ENCODE measurements at regions not wholly inside any gene's neighbourhood (a gene's known extent, or its start where the extent isn't known, plus 50 kb on each side); places are given as distances from the start of the nearest gene placed in this dataset.

GRCh38 chr1:105730701-105731100, 1325.8 kb upstream of the PRMT6 start:
- Mint-ChIP-seq H3K9me3 (peaks cover 3% of the 10 kb centered on the region), H3K4me1 (no peaks in the 10 kb centered on the region), H3K27ac (no peak overlapping the region), H3K27me3 (no peaks in the 10 kb centered on the region), H3K36me3 (ENCODE audit: low read depth) (no peaks in the 10 kb centered on the region), H3K4me3 (no peak overlapping the region)
- DNase-seq = no peak
- intact Hi-C loops (cut with micrococcal nuclease) = no loop called here

- H3K36me3 Mint-ChIP-seq (ENCODE audit: low read depth) = no peaks in the 10 kb centered on the region
These were observed 1320.1 kb upstream of the PRMT6 start for GRCh38 chr1:105736349-105736748.

GRCh38 chr1:105779727-105780126, 1276.7 kb upstream of the PRMT6 start:
- H3K27me3 Mint-ChIP-seq = no peaks in the 10 kb centered on the region
- intact Hi-C loops (cut with micrococcal nuclease) = no loop called here
- no peak overlapping the region for H3K27ac Mint-ChIP-seq
- H3K9me3 Mint-ChIP-seq = no peaks in the 10 kb centered on the region
- no peak for DNase-seq
- H3K4me3 Mint-ChIP-seq = no peak overlapping the region
- no peaks in the 10 kb centered on the region for H3K4me1 Mint-ChIP-seq
- H3K36me3 Mint-ChIP-seq (ENCODE audit: low read depth) = no peaks in the 10 kb centered on the region

More at GRCh38 chr1:105736349-105736748, 1320.1 kb upstream of the PRMT6 start:
- DNase-seq = no peak
- Mint-ChIP-seq H3K4me1 (no peaks in the 10 kb centered on the region), H3K4me3 (no peak overlapping the region), H3K27me3 (no peaks in the 10 kb centered on the region), H3K27ac (no peak overlapping the region), H3K9me3 (peaks cover 3% of the 10 kb centered on the region)
- intact Hi-C loops (cut with micrococcal nuclease) = no loop called here

GRCh38 chr1:105785021-105785420, 1271.5 kb upstream of the PRMT6 start:
- Mint-ChIP-seq H3K4me3 (no peak overlapping the region), H3K27me3 (no peaks in the 10 kb centered on the region), H3K9me3 (no peaks in the 10 kb centered on the region), H3K27ac (no peak overlapping the region), H3K4me1 (no peaks in the 10 kb centered on the region), H3K36me3 (ENCODE audit: low read depth) (no peaks in the 10 kb centered on the region)
- no peak for DNase-seq
- intact Hi-C loops (cut with micrococcal nuclease) = no loop called here

GRCh38 chr1:105793536-105794146, 1262.8 kb upstream of the PRMT6 start:
- Mint-ChIP-seq H3K9me3 (no peaks in the 10 kb centered on the region), H3K27ac (no peak overlapping the region), H3K4me1 (no peaks in the 10 kb centered on the region), H3K4me3 (no peak overlapping the region), H3K36me3 (ENCODE audit: low read depth) (no peaks in the 10 kb centered on the region), H3K27me3 (no peaks in the 10 kb centered on the region)
- intact Hi-C loops (cut with micrococcal nuclease) = loop anchor here (5.0 kb wide), 1 partner anchor 1011 kb away; no protein-coding TSS in a partner anchor
- DNase-seq = peak; percentile 55

- Mint-ChIP-seq H3K4me1 (no peaks in the 10 kb centered on the region), H3K4me3 (no peak overlapping the region), H3K36me3 (ENCODE audit: low read depth) (no peaks in the 10 kb centered on the region), H3K9me3 (peaks cover 4% of the 10 kb centered on the region), H3K27me3 (no peaks in the 10 kb centered on the region), H3K27ac (no peak overlapping the region)
- intact Hi-C loops (cut with micrococcal nuclease) = no loop called here
- no peak for DNase-seq
These were observed 1260.7 kb upstream of the PRMT6 start for GRCh38 chr1:105795741-105796140.

- Mint-ChIP-seq H3K36me3 (ENCODE audit: low read depth) (no peaks in the 10 kb centered on the region), H3K9me3 (peaks cover 9% of the 10 kb centered on the region), H3K27me3 (no peaks in the 10 kb centered on the region)
These were observed 1225.8 kb upstream of the PRMT6 start for GRCh38 chr1:105830571-105831146.

GRCh38 chr1:105838071-105838470, 1218.4 kb upstream of the PRMT6 start:
- Mint-ChIP-seq H3K27ac (no peak overlapping the region), H3K27me3 (no peaks in the 10 kb centered on the region), H3K4me3 (no peak overlapping the region), H3K4me1 (no peaks in the 10 kb centered on the region), H3K36me3 (ENCODE audit: low read depth) (no peaks in the 10 kb centered on the region), H3K9me3 (peaks cover 12% of the 10 kb centered on the region)
- DNase-seq = no peak
- intact Hi-C loops (cut with micrococcal nuclease) = no loop called here

More at GRCh38 chr1:105830571-105831146, 1225.8 kb upstream of the PRMT6 start:
- no peaks in the 10 kb centered on the region for H3K4me1 Mint-ChIP-seq
- H3K4me3 Mint-ChIP-seq = no peak overlapping the region
- H3K27ac Mint-ChIP-seq = no peak overlapping the region
- intact Hi-C loops (cut with micrococcal nuclease) = no loop called here
- DNase-seq = no peak

- no peaks in the 10 kb centered on the region for H3K27me3 Mint-ChIP-seq
These were observed 1190.9 kb upstream of the PRMT6 start for GRCh38 chr1:105865546-105865945.

GRCh38 chr1:105872817-105873216, 1183.7 kb upstream of the PRMT6 start:
- no peak for DNase-seq
- intact Hi-C loops (cut with micrococcal nuclease) = no loop called here
- Mint-ChIP-seq H3K36me3 (ENCODE audit: low read depth) (no peaks in the 10 kb centered on the region), H3K4me1 (no peaks in the 10 kb centered on the region), H3K27me3 (no peaks in the 10 kb centered on the region), H3K9me3 (peaks cover 8% of the 10 kb centered on the region), H3K27ac (no peak overlapping the region), H3K4me3 (no peak overlapping the region)

More at GRCh38 chr1:105865546-105865945, 1190.9 kb upstream of the PRMT6 start:
- DNase-seq = no peak
- H3K9me3 Mint-ChIP-seq = peaks cover 2% of the 10 kb centered on the region
- H3K36me3 Mint-ChIP-seq (ENCODE audit: low read depth) = no peaks in the 10 kb centered on the region
- intact Hi-C loops (cut with micrococcal nuclease) = no loop called here
- H3K4me3 Mint-ChIP-seq = no peak overlapping the region
- no peaks in the 10 kb centered on the region for H3K4me1 Mint-ChIP-seq
- no peak overlapping the region for H3K27ac Mint-ChIP-seq

- intact Hi-C loops (cut with micrococcal nuclease) = no loop called here
- Mint-ChIP-seq H3K27ac (no peak overlapping the region), H3K4me3 (no peak overlapping the region), H3K27me3 (no peaks in the 10 kb centered on the region), H3K9me3 (peaks cover 12% of the 10 kb centered on the region), H3K36me3 (ENCODE audit: low read depth) (no peaks in the 10 kb centered on the region), H3K4me1 (no peaks in the 10 kb centered on the region)
- no peak for DNase-seq
These were observed 1181.9 kb upstream of the PRMT6 start for GRCh38 chr1:105874621-105875020.

GRCh38 chr1:105886309-105886708, 1170.2 kb upstream of the PRMT6 start:
- H3K27ac Mint-ChIP-seq = no peak overlapping the region
- H3K4me1 Mint-ChIP-seq = no peaks in the 10 kb centered on the region
- H3K9me3 Mint-ChIP-seq = peaks cover 17% of the 10 kb centered on the region
- no peaks in the 10 kb centered on the region for H3K27me3 Mint-ChIP-seq
- no peak for DNase-seq
- H3K4me3 Mint-ChIP-seq = no peak overlapping the region
- intact Hi-C loops (cut with micrococcal nuclease) = no loop called here
- H3K36me3 Mint-ChIP-seq (ENCODE audit: low read depth) = no peaks in the 10 kb centered on the region

GRCh38 chr1:105891308-105891707, 1165.2 kb upstream of the PRMT6 start:
- DNase-seq = no peak
- intact Hi-C loops (cut with micrococcal nuclease) = no loop called here
- no peak overlapping the region for H3K27ac Mint-ChIP-seq
- no peaks in the 10 kb centered on the region for H3K36me3 Mint-ChIP-seq (ENCODE audit: low read depth)
- H3K4me1 Mint-ChIP-seq = no peaks in the 10 kb centered on the region
- H3K4me3 Mint-ChIP-seq = no peak overlapping the region
- H3K27me3 Mint-ChIP-seq = no peaks in the 10 kb centered on the region
- peaks cover 7% of the 10 kb centered on the region for H3K9me3 Mint-ChIP-seq

GRCh38 chr1:105894006-105894405, 1162.5 kb upstream of the PRMT6 start:
- intact Hi-C loops (cut with micrococcal nuclease) = no loop called here
- no peaks in the 10 kb centered on the region for H3K36me3 Mint-ChIP-seq (ENCODE audit: low read depth)
- no peak overlapping the region for H3K27ac Mint-ChIP-seq
- no peak for DNase-seq
- H3K4me1 Mint-ChIP-seq = no peaks in the 10 kb centered on the region
- H3K27me3 Mint-ChIP-seq = no peaks in the 10 kb centered on the region
- H3K4me3 Mint-ChIP-seq = no peak overlapping the region
- H3K9me3 Mint-ChIP-seq = peaks cover 17% of the 10 kb centered on the region

- H3K27me3 Mint-ChIP-seq = no peaks in the 10 kb centered on the region
- peaks cover 9% of the 10 kb centered on the region for H3K9me3 Mint-ChIP-seq
- no peak overlapping the region for H3K4me3 Mint-ChIP-seq
- no peak overlapping the region for H3K27ac Mint-ChIP-seq
- H3K36me3 Mint-ChIP-seq (ENCODE audit: low read depth) = no peaks in the 10 kb centered on the region
- DNase-seq = no peak
- no peaks in the 10 kb centered on the region for H3K4me1 Mint-ChIP-seq
- intact Hi-C loops (cut with micrococcal nuclease) = no loop called here
These were observed 1146.7 kb upstream of the PRMT6 start for GRCh38 chr1:105909811-105910210.

Data from activated CD4-positive, alpha-beta T cell treated with anti-CD3 and anti-CD28 coated beads, Interleukin-2, amount 10 ng/mL, durations not matched to agents 24 days and 14 days (primary cell).